Stimulated activated CD4-positive, alpha-beta T cell treated with anti-CD3 and anti-CD28 coated beads, Interleukin-1b, Interleukin-23, amount 100 ng/mL, for 48 hours (primary cell): ENCODE measurements at regions not wholly inside any gene's neighbourhood (a gene's known extent, or its start where the extent isn't known, plus 50 kb on each side); places are given as distances from the start of the nearest gene placed in this dataset.

Source experiments
- DNase-seq: peaks from one replicate; pipeline ENCODE4 v3.0.0-alpha.2; 2020

DNA sequence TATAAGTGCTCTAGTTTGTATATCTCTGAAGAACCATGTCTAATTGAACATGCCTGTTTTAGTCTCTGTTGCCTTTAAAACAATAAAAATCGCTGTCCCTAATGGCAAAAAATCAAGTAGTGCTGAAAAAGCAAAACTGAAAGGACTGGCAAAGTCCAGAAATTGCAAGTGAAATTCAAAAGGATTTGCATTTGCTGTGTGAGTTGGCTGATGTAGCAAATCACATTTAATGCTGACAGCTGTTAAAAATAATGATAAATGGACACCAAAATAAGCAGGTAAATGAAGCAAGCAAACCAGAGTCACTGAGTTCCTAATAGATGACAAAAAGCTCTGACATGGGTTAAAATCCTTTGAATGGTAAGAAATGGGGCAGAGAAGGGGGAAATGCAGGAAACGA lies 874.1 kb downstream of the GRM8 start:
- no peak for DNase-seq

- DNase-seq = no peak
Measured at GRCh38 chr7:126370038-126370668, 882.6 kb downstream of the GRM8 start.

DNA sequence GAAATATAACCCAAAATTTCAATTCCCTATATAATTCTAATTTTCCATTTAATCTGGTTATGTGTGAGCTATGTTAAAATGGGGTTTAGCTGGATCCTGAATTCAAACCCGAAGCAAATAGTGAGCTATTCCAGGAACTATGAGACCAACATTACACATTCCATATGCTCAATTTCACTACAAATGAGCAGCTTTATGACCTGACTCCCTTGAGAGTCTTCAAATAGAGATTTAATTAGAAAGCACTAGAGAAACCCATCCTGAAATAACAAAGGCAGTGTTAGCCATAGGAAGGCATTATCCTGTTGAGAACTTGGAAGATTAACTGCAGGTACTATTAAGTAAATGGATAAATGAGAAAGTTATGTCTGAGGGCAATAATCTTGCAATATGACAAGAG lies 890.0 kb downstream of the GRM8 start:
- no peak for DNase-seq

- DNase-seq = no peak
Measured at GRCh38 chr7:126361183-126361582, 891.6 kb downstream of the GRM8 start.

- no peak for DNase-seq
Measured at GRCh38 chr7:126339813-126340212, 912.9 kb downstream of the GRM8 start.

- no peak for DNase-seq
Measured at GRCh38 chr7:126305671-126306070, 947.1 kb downstream of the GRM8 start.

- DNase-seq = no peak
Measured at GRCh38 chr7:126303926-126304325, 948.8 kb downstream of the GRM8 start.

GRCh38 chr7:126302639-126303038 lies 950.1 kb downstream of the GRM8 start:
- no peak for DNase-seq

- DNase-seq = no peak
Measured at GRCh38 chr7:126286317-126286716, 966.4 kb downstream of the GRM8 start.

DNA sequence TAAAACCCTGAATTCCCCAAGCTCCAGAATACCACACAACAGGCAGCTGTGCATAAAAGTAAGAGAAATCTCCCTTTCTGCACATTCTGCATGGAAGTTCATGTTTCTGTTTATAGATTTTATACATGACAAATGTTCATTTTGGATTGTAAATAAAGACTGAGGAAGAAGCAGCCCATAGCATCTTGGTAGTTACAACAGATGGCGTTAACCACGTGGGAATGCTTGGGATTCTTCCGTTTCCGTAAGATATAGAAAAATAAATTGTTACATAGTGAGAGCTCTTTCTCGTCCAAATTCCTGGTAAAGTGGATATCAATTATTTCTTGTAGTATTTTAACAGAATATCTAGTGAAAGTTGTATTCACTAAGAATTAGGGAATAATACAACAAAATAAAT lies 1016.5 kb downstream of the GRM8 start:
- no peak for DNase-seq

GRCh38 chr7:126228356-126229061 lies 1024.2 kb downstream of the GRM8 start:
- DNase-seq = no peak

DNA sequence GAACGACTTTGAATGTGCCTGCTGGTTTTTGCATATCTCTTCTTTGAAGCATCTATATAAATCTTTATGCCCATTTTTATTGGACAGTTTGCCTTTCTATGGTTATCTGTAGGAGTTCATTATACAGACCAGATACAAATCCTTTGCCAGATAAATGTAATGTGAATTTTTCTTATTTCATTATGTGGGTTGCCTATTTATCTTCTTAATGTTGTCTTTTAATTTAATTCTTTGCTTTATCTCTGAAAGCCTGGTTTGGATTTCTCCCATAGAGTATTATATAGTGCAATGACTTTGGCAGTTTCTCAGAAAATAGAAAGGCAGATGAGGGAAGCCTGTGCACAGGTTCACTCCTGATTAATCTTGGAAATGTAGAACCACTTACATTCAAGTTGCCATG lies 1025.1 kb downstream of the GRM8 start:
- DNase-seq = no peak

DNA sequence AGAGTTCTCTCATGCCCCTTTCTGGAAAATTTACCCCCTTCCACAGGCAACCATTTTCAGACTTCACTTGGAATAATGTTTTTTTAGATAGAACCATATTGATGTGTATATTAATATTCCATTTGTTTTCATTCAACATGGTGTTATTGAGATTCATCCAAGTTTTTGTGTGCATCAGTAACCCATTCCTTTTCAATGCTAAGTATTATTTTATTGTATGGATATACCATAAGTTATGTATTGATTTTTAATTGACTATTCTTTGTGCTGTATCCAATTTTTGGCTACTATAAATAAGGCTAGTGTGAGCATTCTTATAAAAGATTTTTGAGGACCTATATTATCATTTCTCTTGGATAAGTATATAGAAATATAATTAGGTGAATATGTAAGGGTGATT lies 1025.7 kb downstream of the GRM8 start:
- DNase-seq = no peak

- no peak for DNase-seq
Measured at GRCh38 chr7:126223729-126224128, 1029.0 kb downstream of the GRM8 start.

DNA sequence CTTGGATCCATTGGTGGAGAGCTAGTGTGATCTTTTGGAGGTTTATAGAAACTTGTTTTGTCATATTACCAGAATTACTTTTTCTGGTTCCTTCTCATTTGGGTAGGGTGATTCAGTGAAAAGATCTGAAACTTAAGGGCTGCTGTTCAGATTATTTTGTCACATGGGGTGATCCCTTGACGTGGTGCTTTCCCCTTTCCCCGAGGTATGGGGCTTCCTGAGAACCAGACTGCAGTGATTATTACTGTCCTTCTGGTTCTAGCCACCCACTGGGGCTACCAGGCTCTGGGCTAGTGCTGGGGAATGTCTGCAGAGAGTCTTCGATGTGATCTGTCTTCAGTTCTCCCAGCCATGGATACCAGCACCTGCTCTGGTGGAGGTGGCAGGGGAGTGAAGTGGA lies 1030.0 kb downstream of the GRM8 start:
- DNase-seq = no peak

DNA sequence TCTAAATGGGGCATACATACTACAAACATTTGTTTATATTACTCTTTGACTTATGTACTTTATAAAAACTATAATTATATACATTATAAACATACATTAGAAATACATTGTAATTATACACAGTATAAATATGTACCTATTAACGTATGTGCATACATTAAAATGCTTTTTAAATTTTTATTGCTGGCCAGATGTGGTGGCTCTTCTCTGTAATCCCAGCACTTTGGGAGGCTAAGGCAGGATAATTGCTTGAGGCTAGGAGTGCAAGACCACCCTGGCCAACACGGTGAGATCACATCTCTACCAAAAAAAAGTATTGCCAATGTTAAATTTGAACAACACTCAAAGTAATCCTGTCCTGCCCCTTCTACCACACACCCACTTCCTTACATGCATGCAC lies 1037.0 kb downstream of the GRM8 start:
- DNase-seq = no peak

GRCh38 chr7:126213876-126214275 lies 1038.9 kb downstream of the GRM8 start:
- no peak for DNase-seq

DNA sequence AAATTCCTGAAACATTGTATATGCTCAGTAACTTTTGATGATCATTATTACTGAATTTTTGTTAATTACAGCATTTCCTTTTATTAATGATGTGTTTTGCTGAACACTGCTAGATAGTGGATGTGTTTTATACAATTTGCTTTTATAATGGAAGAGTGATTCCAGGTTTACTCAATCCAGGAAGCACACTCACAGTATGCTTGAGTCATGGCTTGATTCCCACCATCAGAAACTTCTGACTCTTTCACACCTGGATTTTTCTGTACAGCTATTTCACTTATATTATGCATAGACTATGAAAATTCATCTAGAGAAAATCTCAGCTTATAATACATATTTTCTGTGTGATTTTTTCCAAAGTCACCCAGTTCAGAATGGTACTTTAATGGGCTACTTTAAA lies 1040.9 kb downstream of the GRM8 start:
- DNase-seq = no peak

DNA sequence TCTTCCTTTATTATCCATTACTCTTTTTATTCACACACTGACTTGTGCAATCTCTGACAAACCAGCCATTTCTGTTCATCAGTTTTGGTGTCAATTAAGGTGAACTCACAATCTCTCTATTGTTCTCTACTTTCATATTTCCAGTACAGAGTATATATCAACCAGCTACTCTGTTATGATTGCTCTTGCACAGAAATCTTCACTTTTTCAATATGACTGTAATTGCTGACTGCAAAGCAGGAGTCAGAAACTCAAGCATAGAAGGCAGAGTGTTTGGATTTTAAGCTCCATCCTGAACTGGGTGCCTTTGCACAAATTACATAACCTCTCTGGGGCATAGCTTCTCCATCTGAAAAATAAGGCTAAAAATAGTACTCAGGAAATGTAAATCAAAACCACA lies 1042.0 kb downstream of the GRM8 start:
- DNase-seq = no peak

DNA sequence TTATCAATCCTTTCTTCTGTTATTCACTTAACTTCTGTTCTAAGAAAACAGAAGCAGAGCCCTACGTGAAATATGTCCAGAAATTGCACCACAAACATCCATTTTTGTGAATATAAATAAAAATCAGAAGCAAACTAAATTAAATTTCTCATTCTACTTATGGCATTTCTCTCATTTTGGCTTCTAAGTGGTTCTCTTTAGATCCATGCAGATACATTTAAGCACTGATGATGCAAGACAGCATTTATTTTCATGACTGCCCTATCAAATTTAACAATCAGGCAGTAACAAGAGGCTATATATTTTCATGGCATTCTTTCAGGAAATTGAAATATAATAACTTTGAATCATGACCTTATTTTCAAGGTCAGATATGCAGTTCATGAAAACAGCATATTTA lies 1049.6 kb downstream of the GRM8 start:
- no peak for DNase-seq

DNA sequence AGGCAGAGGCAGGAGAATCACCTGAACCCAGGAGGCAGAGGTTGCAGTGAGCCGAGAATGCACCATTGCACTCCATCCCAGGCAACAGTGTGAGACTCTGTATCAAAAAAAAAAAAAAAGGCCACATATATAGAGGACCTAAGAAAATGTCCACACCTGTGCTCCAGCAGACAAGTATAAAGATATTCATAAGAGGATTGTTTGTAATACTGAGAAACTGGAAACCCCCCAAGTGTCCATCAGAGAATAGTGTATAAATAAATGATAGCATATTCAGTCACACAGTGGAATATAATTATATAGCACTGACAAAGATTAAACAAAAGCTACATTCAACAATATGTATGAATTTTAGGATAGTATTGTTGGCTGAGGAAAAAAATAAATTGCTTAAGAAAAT lies 1050.6 kb downstream of the GRM8 start:
- no peak for DNase-seq

DNA sequence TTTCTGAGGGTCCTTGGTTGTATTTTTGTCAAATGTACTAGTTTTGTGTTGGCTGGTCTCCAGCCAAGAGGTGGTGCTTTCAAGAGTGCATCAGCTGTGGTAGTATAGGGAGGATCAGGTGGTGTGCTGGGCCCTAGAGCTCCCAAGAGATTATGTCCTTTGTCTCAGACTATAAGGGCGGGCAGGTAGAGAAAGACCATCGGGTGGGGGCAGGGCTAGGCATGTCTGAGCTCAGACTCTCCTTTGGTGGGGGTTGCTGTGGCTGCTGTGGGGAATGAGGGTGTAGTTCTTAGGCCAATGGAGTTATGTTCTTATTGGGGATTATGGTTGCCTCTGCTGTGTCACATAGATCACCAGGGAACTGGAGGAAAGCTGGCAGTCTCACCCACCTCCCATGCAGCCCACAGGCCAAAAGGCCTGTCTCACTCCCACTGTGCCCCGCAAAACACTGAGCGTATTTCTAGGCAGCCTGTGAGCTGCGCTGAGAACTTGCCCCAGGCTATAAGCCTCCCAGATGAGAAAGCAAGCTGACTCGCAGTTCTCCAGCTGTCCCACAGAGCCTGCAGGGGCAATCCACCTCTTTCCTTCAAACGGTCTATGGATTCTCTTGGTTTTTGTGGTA lies 1066.7 kb downstream of the GRM8 start:
- DNase-seq = no peak

DNA sequence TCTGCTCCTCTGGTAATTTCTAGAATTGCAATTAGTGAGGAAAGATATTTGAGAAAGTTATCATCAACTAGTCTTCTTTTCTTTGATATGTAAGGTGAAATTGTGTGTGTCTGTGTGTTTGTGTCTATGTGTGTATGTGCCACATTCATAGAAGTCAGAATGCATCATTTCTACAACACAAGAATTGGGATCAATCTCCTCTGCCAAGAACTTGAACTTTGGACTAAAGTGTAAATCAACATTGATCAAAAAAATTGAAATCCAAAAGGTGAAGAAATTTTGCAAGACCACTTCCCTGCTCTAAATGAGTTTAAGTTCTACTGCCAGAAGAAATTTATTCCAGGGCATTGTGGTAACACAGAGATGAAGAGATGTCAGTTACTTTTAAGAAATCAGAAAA lies 1072.8 kb downstream of the GRM8 start:
- DNase-seq = no peak

- no peak for DNase-seq
Measured at GRCh38 chr7:126178865-126179264, 1073.9 kb downstream of the GRM8 start.

GRCh38 chr7:126177782-126178181 lies 1075.0 kb downstream of the GRM8 start:
- no peak for DNase-seq
